D721Med (cell line): ENCODE measurements at regions not wholly inside any gene's neighbourhood (a gene's known extent, or its start where the extent isn't known, plus 50 kb on each side); places are given as distances from the start of the nearest gene placed in this dataset.
"Not testable (repeated sequence)": the region's sequence is repeated elsewhere in the genome, so short reads cannot be mapped to it uniquely, and the experiment has no call there.

Experiments used
- DNase-seq: peaks from one replicate; pipeline ENCODE4 v3.0.0; 2011; ENCODE audit warnings: low spot score; ENCODE audit not compliant: insufficient read length
- FAIRE-seq: peaks from 2 replicates; lab custom pipeline; 2011; peaks lifted over from hg19 to GRCh38; lab: Jason Lieb, UNC
- CTCF ChIP-seq: IDR thresholded peaks from 2 replicates; pipeline ENCODE4 v1.5.1; 2012; ENCODE audit warnings: mild to moderate bottlenecking, control low read depth; ENCODE audit not compliant: insufficient read depth; ENCODE audit errors: missing control alignments

- no peak for TF ChIP-seq CTCF
- DNase-seq (no peak), FAIRE-seq (no peak)
These were observed 115.1 kb upstream of the CHODL start for GRCh38 chr21:18129526-18129925.

- no peak for DNase-seq
- no peak for TF ChIP-seq CTCF
- FAIRE-seq: no peak
These were observed 126.1 kb upstream of the CHODL start for GRCh38 chr21:18118566-18118965.

DNA sequence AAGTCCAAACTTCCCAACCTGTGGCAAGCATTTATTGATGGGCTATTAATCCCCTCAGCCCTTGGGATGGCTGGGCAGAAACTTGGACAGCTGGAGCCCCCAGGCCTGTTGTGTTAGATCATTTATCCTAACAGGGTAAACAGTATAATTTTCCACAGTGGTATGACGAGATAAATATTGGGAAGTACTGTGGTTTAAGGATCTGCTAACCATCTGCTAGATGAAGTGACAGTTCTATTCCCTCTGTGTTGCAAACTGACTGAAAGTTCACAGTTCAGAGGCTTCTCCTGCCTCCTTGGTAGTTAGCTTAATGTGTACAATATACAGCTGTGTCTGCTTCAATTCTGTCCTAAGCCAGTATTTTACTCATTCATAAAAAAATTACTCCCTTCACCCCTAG is 127.5 kb upstream of the CHODL start:
- FAIRE-seq: no peak
- no peak for DNase-seq
- TF ChIP-seq CTCF: no peak

DNA sequence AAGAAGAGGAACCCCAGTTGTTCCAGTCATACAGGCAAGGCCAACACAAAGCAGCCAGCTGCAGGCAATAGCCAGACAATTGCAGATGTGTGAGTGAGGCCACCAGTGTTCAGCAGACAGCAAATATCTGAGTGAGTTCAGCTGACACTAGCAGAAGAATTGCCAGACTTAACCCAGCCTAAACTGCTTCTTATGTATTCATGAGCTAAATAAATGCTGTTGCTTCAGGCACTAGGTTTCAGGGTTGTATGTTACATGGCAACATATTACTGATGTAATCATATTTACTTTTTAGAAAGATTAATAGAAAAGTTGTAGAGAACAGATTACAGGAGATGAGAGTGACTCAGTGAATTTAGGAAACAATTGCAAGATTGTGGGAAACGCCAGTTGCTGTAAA is 129.8 kb upstream of the CHODL start:
- TF ChIP-seq CTCF: no peak
- DNase-seq (no peak), FAIRE-seq (no peak)

- TF ChIP-seq CTCF: no peak
- DNase-seq (no peak), FAIRE-seq (no peak)
These were observed 139.8 kb upstream of the CHODL start for GRCh38 chr21:18104802-18105201.

GRCh38 chr21:18096413-18096812 is 148.2 kb upstream of the CHODL start:
- not testable (repeated sequence) for FAIRE-seq, DNase-seq

DNA sequence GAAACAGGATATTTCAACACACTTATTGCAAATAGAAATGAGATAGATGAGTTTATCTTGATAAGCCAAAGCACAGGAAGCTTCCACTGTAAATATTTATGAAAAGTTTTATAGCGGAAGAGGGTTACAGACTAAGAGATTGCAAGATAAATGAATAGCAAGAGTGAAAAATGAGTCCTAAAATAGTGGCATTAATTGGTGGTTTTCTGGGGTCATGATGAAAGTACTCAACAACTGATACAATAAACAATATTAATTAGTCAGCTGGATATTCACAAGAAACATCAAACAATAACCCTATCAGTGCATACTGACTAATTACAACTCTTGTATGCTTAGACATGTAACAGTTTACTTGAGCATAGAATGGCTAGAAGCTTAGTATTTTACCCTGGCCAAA is 154.8 kb upstream of the CHODL start:
- TF ChIP-seq CTCF: no peak
- FAIRE-seq: no peak
- DNase-seq: no peak

DNA sequence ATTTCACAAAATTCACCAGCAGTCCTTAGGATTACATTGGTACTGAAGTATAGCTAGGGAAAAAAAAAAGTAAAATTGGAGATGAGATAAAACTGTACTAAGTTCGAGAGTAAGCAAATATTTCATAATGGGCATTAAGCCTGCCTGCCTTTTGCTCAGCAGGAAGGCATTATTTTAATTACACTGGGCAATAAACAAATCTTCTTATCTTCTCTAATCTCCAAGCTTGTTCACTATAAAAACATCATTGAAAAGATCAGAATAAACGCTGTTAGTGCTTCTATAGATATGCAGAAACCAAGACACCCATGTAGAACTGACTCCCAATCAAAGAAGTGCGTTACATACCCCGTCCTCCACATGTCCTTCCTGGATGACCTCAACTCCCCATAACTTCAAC is 174.2 kb upstream of the CHODL start:
- FAIRE-seq: peak; percentile 92
- no peak for TF ChIP-seq CTCF
- no peak for DNase-seq
